Activated T-cell treated with anti-CD3 and anti-CD28 coated beads, Interleukin-2, amount 50 U/mL, for 48 hours (primary cell): ENCODE measurements at regions not wholly inside any gene's neighbourhood (a gene's known extent, or its start where the extent isn't known, plus 50 kb on each side); places are given as distances from the start of the nearest gene placed in this dataset.

Experiments
- DNase-seq, 2 experiments: peaks; one replicate each; pipeline ENCODE4 v3.0.0-alpha.2; 2020

GRCh38 chrX:44470816-44471215 lies 71.8 kb downstream of the FUNDC1 start:
- no peak for DNase-seq

GRCh38 chrX:44462850-44463249 lies 79.8 kb downstream of the FUNDC1 start:
- DNase-seq: no peak

- no peak for DNase-seq
Observed at GRCh38 chrX:44459501-44459900, 83.2 kb downstream of the FUNDC1 start.

GRCh38 chrX:44456685-44457084 lies 86.0 kb downstream of the FUNDC1 start:
- DNase-seq: no peak

- DNase-seq: no peak
Observed at GRCh38 chrX:44451056-44451455, 91.6 kb downstream of the FUNDC1 start.

- no peak for DNase-seq
Observed at GRCh38 chrX:44447214-44447613, 95.4 kb downstream of the FUNDC1 start.

- no peak for DNase-seq
Observed at GRCh38 chrX:44440006-44440405, 96.5 kb upstream of the EFHC2 start.

GRCh38 chrX:44439242-44439794 lies 95.8 kb upstream of the EFHC2 start:
- no peak for DNase-seq

GRCh38 chrX:44435047-44435446 lies 91.6 kb upstream of the EFHC2 start:
- DNase-seq: no peak

GRCh38 chrX:44433556-44433955 lies 90.1 kb upstream of the EFHC2 start:
- no peak for DNase-seq

- no peak for DNase-seq
Observed at GRCh38 chrX:44432641-44433040, 89.2 kb upstream of the EFHC2 start.

GRCh38 chrX:44431194-44431593 lies 87.7 kb upstream of the EFHC2 start:
- DNase-seq: no peak

- no peak for DNase-seq
Observed at GRCh38 chrX:44428989-44429627, 85.6 kb upstream of the EFHC2 start.

GRCh38 chrX:44422631-44423030 lies 79.2 kb upstream of the EFHC2 start:
- DNase-seq: no peak

- no peak for DNase-seq
Observed at GRCh38 chrX:44415639-44416386, 72.3 kb upstream of the EFHC2 start.

- no peak for DNase-seq
Observed at GRCh38 chrX:44401151-44401550, 57.7 kb upstream of the EFHC2 start.

GRCh38 chrX:44400588-44400987 lies 57.1 kb upstream of the EFHC2 start:
- DNase-seq: peak; percentile 62 to 63

- no peak for DNase-seq
Observed at GRCh38 chrX:44400161-44400560, 56.7 kb upstream of the EFHC2 start.
